Fibroblast of skin of back (primary cell): ENCODE measurements at regions not wholly inside any gene's neighbourhood (a gene's known extent, or its start where the extent isn't known, plus 50 kb on each side); places are given as distances from the start of the nearest gene placed in this dataset.

Experiments used
- DNase-seq: peaks from one replicate; pipeline ENCODE4 v3.0.0-alpha.2; 2013

- no peak for DNase-seq
Measured at GRCh38 chr13:111862836-111863815, 203.8 kb upstream of the SOX1 start.

GRCh38 chr13:111864566-111864965, 202.4 kb upstream of the SOX1 start:
- no peak for DNase-seq

- no peak for DNase-seq
Measured at GRCh38 chr13:111865046-111865445, 201.9 kb upstream of the SOX1 start.

GRCh38 chr13:111865826-111866225, 201.1 kb upstream of the SOX1 start:
- no peak for DNase-seq

- DNase-seq = no peak
Measured at GRCh38 chr13:111866731-111867245, 200.2 kb upstream of the SOX1 start.

- no peak for DNase-seq
Measured at GRCh38 chr13:111867657-111868056, 199.3 kb upstream of the SOX1 start.

- DNase-seq = no peak
Measured at GRCh38 chr13:111868716-111869115, 198.2 kb upstream of the SOX1 start.

GRCh38 chr13:111872475-111873150, 194.3 kb upstream of the SOX1 start:
- no peak for DNase-seq

GRCh38 chr13:111873676-111874178, 193.2 kb upstream of the SOX1 start:
- no peak for DNase-seq

GRCh38 chr13:111874981-111875380, 192.0 kb upstream of the SOX1 start:
- no peak for DNase-seq

- DNase-seq = no peak
Measured at GRCh38 chr13:111875915-111876314, 191.0 kb upstream of the SOX1 start.

- no peak for DNase-seq
Measured at GRCh38 chr13:111876506-111876905, 190.4 kb upstream of the SOX1 start.

- no peak for DNase-seq
Measured at GRCh38 chr13:111877906-111878305, 189.0 kb upstream of the SOX1 start.

GRCh38 chr13:111879719-111880118, 187.2 kb upstream of the SOX1 start:
- DNase-seq = no peak

- DNase-seq = no peak
Measured at GRCh38 chr13:111880185-111880584, 186.8 kb upstream of the SOX1 start.

- no peak for DNase-seq
Measured at GRCh38 chr13:111881700-111882099, 185.2 kb upstream of the SOX1 start.

GRCh38 chr13:111882351-111882750, 184.6 kb upstream of the SOX1 start:
- no peak for DNase-seq

GRCh38 chr13:111883571-111884343, 183.2 kb upstream of the SOX1 start:
- DNase-seq = no peak

GRCh38 chr13:111886217-111886945, 180.6 kb upstream of the SOX1 start:
- no peak for DNase-seq

- DNase-seq = peak; percentile 60
Measured at GRCh38 chr13:111893071-111893606, 173.8 kb upstream of the SOX1 start.
